ENCODE measurements at regions not wholly inside any gene's neighbourhood (a gene's known extent, or its start where the extent isn't known, plus 50 kb on each side); places are given as distances from the start of the nearest gene placed in this dataset.

GRCh38 chr3:162992741-162993140 is 1496.1 kb downstream of the OTOL1 start:
- TF ChIP-seq, protein P1, sequence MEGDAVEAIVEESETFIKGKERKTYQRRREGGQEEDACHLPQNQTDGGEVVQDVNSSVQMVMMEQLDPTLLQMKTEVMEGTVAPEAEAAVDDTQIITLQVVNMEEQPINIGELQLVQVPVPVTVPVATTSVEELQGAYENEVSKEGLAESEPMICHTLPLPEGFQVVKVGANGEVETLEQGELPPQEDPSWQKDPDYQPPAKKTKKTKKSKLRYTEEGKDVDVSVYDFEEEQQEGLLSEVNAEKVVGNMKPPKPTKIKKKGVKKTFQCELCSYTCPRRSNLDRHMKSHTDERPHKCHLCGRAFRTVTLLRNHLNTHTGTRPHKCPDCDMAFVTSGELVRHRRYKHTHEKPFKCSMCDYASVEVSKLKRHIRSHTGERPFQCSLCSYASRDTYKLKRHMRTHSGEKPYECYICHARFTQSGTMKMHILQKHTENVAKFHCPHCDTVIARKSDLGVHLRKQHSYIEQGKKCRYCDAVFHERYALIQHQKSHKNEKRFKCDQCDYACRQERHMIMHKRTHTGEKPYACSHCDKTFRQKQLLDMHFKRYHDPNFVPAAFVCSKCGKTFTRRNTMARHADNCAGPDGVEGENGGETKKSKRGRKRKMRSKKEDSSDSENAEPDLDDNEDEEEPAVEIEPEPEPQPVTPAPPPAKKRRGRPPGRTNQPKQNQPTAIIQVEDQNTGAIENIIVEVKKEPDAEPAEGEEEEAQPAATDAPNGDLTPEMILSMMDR (IDR thresholded peaks at IDR 0.05) = no peak
- no peak for TF ChIP-seq POLR2A (IDR thresholded peaks at IDR 0.05)
- TF ChIP-seq EP300 (IDR thresholded peaks at IDR 0.05) = no peak

Measured in gastroesophageal sphincter (tissue), 3 donors.